Suprapubic skin (tissue), 4 donors: ENCODE measurements at regions not wholly inside any gene's neighbourhood (a gene's known extent, or its start where the extent isn't known, plus 50 kb on each side); places are given as distances from the start of the nearest gene placed in this dataset.

Experiments
- DNase-seq, 2 donors: peaks; one replicate each; pipeline ENCODE4 v3.0.0-alpha.2; 2019; ENCODE audit warnings: low spot score in 2 of 2
- H3K27ac ChIP-seq: fragments of 200-600 bp; sonication (generic); one replicate; pipeline ENCODE4 v1.5.1; 2019
- H3K27me3 ChIP-seq: fragments of 200-600 bp; sonication (generic); one replicate; pipeline ENCODE4 v1.5.1; 2019
- H3K36me3 ChIP-seq: fragments of 200-600 bp; sonication (generic); one replicate; pipeline ENCODE4 v1.5.1; 2019
- H3K4me1 ChIP-seq: fragments of 200-600 bp; sonication (generic); one replicate; pipeline ENCODE4 v1.5.1; 2019
- H3K4me3 ChIP-seq: fragments of 200-600 bp; sonication (generic); one replicate; pipeline ENCODE4 v1.5.1; 2019; ENCODE audit warnings: mild to moderate bottlenecking
- H3K9me3 ChIP-seq: fragments of 200-600 bp; sonication (generic); one replicate; pipeline ENCODE4 v1.5.1; 2019
- CTCF ChIP-seq, 2 donors: fragments of 200-600 bp in 1 of 2; fragments of 450-650 bp in 1 of 2; sonication (generic) in 1 of 2; IDR thresholded peaks; one replicate each; pipeline ENCODE4 v1.5.1; 2016 to 2019; ENCODE audit warnings: antibody characterized with exemption in 2 of 2, mild to moderate bottlenecking in 1 of 2, moderate library complexity in 1 of 2
- EP300 ChIP-seq: sonication (generic); formaldehyde crosslinking; IDR thresholded peaks from one replicate; pipeline ENCODE4 v1.6.1; 2017; ENCODE audit warnings: antibody characterized with exemption
- POLR2A ChIP-seq, 2 donors: fragments of 450-650 bp; IDR thresholded peaks; one replicate each; pipeline ENCODE4 v1.6.1; 2017; ENCODE audit warnings: antibody characterized with exemption in 2 of 2, mild to moderate bottlenecking in 2 of 2, moderate library complexity in 2 of 2
- POLR2AphosphoS5 ChIP-seq, 3 donors: sonication (generic); formaldehyde crosslinking; IDR thresholded peaks; one replicate each; pipeline ENCODE4 v1.6.1; 2017; ENCODE audit warnings: antibody characterized with exemption in 3 of 3
- WGBS: methylation state at CpG from one replicate; pipeline ENCODE4 v1.1.5; 2018; 5-methylcytosine and 5-hydroxymethylcytosine counted together

GRCh38 chr2:175234650-175235049 lies 53.1 kb upstream of the ATP5MC3 start:
- Histone ChIP-seq H3K4me1 (no peaks in the 10 kb centered on the region), H3K27me3 (no peaks in the 10 kb centered on the region), H3K27ac (no peak overlapping the region), H3K9me3 (no peaks in the 10 kb centered on the region), H3K36me3 (no peaks in the 10 kb centered on the region), H3K4me3 (no peak overlapping the region)
- 75% methylated on average over 2 of the region's 2 CpGs for WGBS
- DNase-seq = no peak
- TF ChIP-seq EP300 (no peak), POLR2AphosphoS5 (IDR thresholded peaks at IDR 0.05) (no peak), CTCF (IDR thresholded peaks at IDR 0.05) (no peak), POLR2A (IDR thresholded peaks at IDR 0.05) (no peak)

- H3K9me3 ChIP-seq = no peaks in the 10 kb centered on the region
- no peaks in the 10 kb centered on the region for H3K27me3 ChIP-seq
- no peak for DNase-seq
- H3K27ac ChIP-seq = no peak overlapping the region
- H3K4me3 ChIP-seq = no peak overlapping the region
- no peaks in the 10 kb centered on the region for H3K4me1 ChIP-seq
- TF ChIP-seq EP300 (no peak), POLR2AphosphoS5 (IDR thresholded peaks at IDR 0.05) (no peak), POLR2A (IDR thresholded peaks at IDR 0.05) (no peak), CTCF (IDR thresholded peaks at IDR 0.05) (no peak)
- no peaks in the 10 kb centered on the region for H3K36me3 ChIP-seq
These were observed 52.6 kb upstream of the ATP5MC3 start for GRCh38 chr2:175234153-175234552.

GRCh38 chr2:175233135-175233719 lies 51.7 kb upstream of the ATP5MC3 start:
- TF ChIP-seq CTCF (IDR thresholded peaks at IDR 0.05) = no peak
- no peak for TF ChIP-seq EP300
- no peaks in the 10 kb centered on the region for H3K4me1 ChIP-seq
- DNase-seq = no peak
- H3K27me3 ChIP-seq = no peaks in the 10 kb centered on the region
- no peaks in the 10 kb centered on the region for H3K9me3 ChIP-seq
- H3K36me3 ChIP-seq = no peaks in the 10 kb centered on the region
- H3K4me3 ChIP-seq = no peak overlapping the region
- 41% methylated on average over 4 of the region's 4 CpGs for WGBS
- no peak overlapping the region for H3K27ac ChIP-seq
